GM21529 (cell line): ENCODE measurements at regions not wholly inside any gene's neighbourhood (a gene's known extent, or its start where the extent isn't known, plus 50 kb on each side); places are given as distances from the start of the nearest gene placed in this dataset.
"Not testable (repeated sequence)": the region's sequence is repeated elsewhere in the genome, so short reads cannot be mapped to it uniquely, and the experiment has no call there.

Experiments used
- ATAC-seq: cut with Tn5 transposase; IDR thresholded peaks from one replicate; pipeline ENCODE4 v1.9.1; 2021; ENCODE audit not compliant: unreplicated experiment

DNA sequence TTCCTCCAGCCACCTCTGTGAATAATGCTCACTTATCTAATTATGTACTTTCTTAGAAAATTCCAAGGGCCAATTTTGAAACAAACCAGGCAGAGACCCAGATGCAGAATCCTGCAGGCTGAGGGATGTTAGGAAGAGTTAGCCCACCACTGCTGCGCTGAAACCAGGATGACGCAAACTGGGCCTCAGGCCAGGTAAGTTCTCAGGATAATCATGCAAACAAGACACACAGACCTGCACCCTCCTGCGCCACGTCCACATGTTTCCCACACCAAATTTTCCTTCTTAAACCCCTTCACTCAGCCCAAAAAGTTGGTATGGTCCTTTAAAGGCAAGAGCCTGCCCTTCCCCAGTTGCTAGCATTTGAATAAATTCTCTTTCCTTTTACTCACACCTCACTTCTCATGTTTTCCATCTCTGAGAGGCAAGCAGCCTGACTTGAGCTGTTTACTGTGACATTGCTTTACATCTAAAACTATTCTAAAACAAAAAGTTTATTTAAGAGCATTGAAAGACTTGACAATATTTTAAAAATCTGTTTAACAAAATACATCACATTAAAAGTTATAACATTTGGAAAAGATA lies 887.1 kb downstream of the LRRIQ3 start:
- no peak for ATAC-seq

DNA sequence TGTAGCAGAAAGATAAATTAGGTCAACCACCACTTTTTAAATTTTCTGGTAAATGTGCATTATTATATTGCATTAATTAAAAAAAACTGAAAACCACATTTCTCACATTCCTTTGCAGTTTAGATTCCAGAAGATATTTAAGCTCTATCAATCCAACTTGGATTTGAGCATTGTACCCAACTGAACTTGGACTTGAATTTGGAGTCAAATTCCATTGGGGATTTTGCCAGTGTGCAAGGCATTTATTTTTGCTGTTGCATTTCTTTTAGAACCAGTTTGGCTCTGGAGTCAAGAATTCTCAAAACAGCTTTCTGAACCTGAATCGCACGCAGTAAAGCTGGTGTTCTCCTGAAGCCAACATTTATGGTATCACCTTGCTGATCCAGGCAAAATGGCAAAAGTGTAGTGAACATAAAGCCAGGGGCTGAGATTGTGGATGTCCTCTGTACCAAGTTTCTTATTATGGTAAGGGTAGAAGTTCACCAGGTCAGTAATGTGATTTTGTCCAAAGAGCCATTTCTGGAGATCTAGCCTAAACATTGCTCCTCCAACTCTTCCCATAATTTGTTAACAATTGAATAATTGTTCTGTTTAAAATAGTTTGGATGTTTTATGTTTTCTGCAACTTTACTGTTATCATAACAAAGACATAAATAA lies 890.9 kb downstream of the LRRIQ3 start:
- ATAC-seq: no peak

DNA sequence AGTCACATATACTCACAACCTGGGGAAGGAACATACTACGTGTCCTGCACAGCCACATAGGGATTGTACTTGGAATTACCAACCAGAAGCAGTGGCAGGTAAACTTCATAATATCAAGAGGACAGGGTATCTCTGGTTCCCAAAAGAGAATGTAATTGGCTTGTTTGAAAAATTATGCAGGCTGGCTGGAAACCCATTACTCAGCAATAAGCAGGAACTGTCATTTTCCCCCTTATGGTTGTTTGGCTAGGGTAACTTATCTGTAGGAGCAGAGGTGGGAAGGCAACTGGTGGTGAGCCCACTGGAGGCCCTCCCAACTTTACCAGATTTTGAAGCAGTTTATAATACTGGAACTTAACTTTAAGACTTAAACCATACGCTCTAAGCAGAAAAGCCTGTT lies 924.1 kb downstream of the LRRIQ3 start:
- ATAC-seq: no peak

DNA sequence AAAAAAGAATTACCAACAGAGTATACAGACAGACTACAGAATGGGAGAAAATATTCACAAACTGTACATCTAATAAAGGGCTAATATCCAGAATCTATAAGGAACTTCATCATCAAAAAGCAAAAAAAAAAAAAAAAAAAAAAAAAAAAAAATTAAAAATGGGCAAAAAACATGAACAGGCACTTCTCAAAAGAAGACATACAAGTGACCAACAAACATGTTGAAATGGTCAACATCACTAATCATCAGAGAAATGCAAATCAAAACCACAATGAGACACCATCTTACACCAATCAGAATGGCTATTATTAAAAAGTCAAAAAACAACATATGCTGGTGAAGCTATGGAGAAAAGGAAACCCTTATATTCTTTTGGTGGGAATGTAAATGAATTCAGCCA lies 952.8 kb downstream of the LRRIQ3 start:
- ATAC-seq: not testable (repeated sequence)

DNA sequence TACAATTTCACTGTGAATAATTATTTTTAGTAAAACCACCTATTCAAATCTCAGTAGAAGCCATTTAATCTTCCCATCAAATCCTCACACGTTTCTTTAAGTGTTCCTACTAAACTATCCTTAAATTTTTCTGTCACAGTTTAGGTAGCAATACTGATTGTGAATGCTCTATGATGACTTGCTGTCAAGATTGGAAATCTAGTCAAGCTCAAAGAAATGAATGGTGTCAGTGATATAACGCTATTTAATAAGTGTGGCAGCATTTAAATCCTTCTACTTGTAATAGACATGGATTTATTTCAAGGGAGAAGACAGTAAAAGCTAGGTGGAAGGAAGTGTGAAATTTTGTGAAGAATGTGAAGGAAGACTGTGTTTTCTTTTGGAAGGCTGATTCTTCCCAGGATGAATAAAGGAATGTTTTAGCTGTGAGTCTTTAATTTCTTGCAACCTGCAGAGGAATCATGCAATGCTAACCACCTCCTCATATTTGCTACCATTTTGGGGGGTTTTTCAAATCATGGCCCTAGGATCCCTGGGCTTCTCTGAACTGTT lies 936.7 kb upstream of the NEGR1 start:
- ATAC-seq: no peak

DNA sequence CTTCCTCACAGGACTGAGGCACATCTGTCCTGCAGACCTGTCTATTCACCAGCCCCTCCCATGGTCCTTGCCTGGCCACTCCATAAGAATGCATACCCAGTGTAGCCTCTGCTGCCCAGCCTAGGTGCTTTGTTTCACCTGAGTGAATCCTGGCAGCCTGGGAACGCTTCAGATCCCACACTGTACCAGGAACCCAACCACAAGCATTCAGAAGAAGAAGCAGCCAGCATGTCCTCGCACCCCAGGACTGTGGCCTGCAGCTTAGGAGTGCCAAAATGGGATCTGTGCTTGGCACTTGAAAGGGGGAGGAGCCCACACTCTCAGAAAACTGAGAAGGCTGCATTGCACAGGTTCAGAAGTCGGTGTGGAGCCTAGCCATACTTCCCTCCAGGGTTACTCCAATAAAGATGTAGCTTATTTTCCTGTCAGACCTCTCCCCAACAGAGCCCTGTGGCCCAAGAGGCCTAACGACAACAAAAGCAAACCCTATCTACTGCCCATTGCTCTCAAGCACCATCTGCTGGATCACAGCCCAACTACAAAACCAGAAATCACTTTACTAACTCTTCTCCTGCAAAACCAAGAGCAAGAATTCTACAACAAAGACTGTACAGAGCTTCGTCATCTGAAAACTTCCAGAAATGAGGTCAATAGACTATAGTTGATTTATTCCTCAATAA lies 923.1 kb upstream of the NEGR1 start:
- ATAC-seq: no peak

DNA sequence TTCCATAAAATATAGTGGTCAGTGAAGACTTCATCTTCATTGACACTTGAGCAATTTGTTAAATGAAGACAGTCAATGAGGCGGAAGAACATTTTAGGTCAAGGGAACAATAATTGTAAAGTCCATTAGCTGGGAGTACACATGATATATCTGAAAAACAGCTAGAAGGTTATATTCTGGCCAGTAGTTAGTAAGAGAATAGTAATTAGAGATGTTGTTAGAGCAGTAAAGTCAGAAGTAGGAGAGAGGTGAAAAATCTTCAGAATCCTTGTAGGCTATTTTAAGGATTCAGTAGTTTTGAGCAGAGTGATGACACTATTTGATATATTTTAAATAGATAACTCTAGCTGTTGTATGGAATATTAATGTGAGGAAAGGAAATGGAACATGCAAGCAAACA lies 915.6 kb upstream of the NEGR1 start:
- ATAC-seq: no peak

DNA sequence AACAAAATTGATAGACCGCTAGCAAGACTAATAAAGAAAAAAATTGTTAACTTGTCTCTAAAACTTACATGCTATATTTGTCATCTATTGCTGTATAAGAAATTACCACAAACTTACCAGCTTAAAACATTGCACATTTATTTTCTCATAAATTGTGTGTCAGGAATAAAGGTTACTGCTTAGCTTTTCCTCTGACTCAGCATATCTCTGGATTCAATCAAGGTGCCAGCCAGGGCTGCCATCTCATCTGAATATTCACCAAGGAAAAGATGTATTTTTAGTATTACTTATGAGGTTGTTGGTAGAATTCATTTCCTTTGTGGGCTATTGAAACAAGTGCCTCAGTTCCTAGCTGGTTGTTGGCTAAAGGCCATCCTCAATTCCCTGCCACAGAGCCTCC lies 912.6 kb upstream of the NEGR1 start:
- no peak for ATAC-seq

DNA sequence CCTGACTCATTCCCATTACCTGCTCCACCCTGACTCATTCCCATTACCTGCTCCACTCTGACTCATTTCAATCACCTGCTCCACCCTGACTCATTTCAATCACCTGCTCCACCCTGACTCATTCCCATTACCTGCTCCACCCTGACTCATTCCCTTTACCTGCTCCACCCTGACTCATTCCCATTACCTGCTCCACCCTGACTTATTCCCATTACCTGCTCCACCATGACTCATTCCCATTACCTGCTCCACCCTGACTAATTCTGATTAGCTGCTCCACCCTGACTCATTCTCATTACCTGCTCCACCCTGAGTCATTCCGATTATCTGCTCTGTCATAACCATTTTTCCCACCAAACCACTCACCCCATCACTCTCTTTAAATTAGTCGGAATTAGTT lies 901.2 kb upstream of the NEGR1 start:
- not testable (repeated sequence) for ATAC-seq

DNA sequence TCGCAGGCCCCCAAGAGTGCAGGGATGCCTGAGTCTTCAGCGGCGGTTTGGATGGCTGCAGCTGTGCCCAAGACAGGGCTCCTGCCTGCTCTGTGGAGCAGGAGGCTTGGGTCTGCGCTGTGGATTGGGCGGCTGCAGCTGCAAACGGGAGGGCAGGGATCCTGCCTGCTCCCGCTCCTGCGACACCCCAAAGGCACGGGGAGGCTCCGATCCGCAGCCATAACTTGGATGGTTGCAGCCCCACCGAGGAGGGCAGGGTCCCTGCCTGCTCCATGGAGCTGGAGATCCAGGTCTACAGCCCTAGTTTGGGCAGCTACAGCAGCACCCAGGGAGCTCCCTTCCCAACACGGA lies 898.8 kb upstream of the NEGR1 start:
- no peak for ATAC-seq

DNA sequence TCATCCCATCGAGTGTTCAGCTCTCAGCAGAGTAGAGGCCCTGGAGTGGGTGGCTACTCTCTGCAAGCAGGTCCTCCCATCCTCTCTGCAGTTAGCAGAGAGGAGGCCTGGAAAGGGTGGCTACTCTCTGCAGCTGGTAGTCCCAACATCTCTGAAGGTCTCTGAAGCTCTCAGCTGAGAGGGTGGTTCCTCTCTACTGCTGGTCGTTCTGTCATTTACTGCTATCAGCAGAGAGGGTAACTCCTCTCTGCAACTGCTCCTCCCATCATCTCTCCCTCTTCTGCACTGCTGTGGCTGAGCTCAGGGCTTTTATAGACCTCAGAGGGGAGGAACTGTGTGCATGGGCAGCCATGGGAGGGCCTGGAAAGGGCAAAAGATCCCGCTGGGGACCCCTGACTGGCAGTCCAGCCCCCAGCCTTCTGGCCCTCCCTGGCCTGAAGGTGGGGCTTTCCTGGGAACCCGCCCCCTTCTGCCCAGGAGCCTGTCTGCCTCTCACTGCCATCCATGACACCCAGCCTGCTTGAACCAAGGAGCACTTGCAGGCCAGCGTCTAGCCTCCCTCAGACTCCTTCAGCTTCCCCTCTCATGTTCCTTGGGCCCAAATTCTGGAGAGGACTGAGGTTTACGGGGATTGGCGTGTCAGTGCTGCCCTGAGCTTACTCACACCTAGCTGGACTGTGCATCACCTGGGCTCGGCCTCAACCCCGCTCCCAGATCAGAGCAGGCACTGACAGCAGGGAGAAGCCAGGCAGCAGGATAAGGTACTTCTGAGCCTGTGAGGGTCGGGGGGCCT lies 898.3 kb upstream of the NEGR1 start:
- ATAC-seq: no peak

DNA sequence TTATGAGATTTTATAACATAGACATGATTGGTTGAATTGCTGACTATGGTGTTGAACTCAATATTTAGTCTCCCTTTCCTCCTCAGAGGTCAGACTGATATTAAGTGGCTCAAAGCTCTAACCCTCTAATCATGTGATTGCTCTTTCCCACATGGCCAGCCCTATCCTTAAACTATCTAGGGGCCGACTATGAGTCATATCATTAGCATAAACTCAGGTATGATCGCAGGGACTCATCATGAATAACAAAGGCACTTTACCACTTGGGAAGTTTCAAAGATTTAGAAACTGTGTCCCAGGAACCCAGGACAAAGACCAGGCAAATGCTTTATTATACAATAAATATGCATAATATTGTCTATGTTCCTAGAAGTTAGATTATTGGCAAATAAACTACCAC lies 894.6 kb upstream of the NEGR1 start:
- no peak for ATAC-seq

DNA sequence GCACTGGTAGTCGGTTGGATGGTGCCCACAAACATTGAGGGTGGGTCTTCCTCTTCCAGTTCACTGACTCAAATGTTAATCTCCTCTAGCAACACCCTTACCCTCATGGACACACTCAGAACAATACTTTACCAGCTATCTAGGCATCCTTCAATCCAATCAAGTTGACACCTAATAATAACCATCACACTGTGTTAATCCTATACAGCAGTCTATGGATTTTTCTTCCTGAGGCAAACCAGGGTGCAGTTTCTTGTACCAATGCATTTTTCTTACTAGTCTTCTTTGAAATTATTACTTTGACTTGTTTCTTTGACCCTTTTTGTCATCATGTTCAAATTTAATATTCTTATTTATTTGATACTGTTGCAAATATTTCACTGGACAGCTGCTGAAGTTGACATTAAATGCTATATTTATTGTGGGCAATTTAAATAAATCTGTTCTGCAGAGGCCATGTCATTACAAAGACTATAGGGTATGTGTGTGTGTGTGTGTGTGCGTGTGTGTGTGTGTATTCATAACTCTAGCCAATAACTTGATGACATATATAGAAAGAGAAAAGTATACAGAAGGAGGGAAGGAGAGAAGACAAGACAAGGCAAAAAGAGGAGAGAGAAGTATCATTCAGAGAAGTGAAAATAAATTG lies 884.8 kb upstream of the NEGR1 start:
- ATAC-seq: no peak

DNA sequence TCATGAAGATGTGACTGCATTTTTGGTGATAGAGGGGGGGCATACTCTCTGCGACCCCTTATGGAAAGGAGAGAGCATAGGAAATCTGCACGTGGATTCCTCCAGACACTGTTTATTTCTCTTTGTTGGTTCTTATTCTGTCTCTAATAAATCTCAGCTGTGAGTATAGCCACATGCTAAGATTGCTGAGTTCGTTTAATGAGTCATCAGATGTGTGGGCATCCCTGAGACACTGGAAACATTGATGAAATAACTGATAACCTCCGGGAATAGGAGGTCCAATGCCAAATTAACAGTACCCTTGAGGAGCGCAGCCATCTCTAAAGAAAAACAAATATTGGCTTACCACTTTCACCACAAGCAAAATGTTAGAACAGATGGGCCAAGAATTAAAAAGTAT lies 880.2 kb upstream of the NEGR1 start:
- no peak for ATAC-seq

DNA sequence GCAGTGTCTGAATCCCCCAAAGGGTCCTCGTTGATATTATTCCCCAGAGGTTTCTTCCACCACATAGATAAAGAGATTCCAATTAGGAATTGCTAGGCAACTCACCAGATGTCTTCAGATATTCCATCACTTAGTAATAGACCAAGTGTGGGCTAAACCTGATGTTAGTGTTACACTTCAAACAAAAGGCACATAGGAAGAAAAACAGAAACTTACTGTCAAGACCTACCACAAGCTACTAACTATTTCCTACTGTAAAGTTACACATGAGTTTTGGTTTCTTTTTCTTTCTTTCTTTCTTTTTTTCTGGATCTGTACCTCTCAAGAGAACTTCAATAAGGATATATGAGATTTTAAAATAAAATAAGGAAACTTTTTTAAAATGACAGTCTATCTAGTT lies 879.1 kb upstream of the NEGR1 start:
- ATAC-seq: no peak

DNA sequence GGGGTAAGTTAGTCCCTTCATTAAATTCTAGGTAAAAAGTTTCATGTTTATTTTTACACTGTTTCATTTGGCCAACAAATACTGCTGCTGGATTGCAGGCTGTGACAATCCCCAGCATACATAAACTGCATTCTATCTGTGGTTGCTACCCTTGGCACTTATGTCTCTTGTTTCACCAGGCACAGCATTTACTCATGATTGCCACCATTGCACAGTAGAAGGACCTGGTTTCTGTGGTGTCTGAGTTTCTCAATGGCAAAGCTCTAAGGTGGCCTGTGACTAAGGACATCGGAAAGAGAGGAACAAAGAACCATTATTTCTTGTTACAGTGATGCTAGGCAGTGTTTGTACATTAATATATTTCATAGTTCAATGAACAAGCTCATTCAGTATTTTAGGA lies 878.4 kb upstream of the NEGR1 start:
- ATAC-seq: no peak

DNA sequence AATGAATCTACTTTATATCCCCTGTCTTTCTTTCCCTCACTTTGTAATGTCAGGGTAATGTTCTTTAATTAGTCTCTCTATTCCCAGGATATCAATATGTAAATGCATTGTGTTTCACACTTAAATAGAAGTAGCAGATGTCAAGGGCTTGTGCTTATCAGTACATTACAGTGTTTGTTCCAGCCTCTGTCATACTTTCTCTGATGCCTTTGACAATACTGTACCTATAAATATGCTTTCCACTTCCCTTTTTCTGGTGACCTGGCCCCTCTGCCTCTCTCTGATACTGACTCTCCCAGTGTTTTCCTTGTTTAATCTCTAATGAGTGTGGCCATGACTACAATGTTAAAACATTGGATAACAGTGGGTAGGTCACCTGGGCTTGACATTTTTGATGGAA lies 862.0 kb upstream of the NEGR1 start:
- ATAC-seq: no peak

DNA sequence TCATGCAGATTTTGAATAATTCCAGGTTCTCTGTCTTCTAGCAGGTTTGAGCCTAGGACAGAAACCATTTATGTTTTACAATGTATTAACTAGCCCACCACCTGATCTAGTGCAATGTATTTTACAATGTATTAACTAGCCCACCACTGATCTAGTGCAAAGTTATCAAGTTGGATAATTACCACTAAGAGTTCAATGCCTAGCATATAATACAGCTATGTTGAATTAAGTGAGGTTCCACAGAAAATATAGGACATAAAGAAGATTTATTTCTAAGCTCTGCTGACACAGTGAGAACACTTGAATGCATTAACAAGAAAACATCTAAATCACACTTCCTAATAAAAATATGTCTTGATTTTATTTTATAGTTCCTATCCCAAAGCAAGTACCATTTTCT lies 854.6 kb upstream of the NEGR1 start:
- ATAC-seq: no peak

DNA sequence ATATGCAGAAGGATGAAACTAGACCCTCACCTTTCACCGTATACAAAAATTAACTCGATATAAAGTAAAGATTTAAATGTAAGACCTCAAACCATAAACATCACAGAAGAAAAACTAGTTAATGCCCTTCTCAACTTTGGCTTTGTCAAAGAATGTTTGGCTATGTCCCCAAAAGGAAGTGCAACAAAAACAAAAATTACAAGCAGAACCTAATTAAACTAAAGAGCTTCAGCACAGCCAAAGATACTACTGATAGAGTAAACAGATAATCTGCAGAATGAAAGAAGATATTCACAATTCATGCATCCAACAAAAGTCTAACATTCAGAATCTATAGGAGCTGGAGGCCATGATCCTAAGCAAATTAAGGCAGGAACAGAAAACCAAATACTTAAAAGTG lies 824.6 kb upstream of the NEGR1 start:
- no peak for ATAC-seq

DNA sequence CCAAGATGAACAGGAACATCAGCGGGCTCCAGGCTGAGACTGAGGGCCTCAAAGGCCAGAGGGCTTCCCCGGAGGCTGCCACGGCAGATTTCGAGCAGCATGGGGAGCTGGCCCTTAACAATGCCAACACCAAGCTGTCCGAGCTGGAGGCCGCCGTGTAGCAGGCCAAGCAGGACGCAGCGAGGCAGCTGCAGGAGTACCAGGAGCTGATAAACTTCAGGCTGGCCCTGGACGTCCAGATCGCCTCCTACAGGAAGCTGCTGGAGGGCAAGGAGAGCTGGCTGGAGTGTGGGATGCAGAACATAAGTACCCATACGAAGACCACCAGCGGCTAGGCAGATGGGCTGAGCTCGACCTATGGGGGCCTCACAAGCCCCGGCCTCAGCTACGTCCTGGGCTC lies 823.4 kb upstream of the NEGR1 start:
- no peak for ATAC-seq

DNA sequence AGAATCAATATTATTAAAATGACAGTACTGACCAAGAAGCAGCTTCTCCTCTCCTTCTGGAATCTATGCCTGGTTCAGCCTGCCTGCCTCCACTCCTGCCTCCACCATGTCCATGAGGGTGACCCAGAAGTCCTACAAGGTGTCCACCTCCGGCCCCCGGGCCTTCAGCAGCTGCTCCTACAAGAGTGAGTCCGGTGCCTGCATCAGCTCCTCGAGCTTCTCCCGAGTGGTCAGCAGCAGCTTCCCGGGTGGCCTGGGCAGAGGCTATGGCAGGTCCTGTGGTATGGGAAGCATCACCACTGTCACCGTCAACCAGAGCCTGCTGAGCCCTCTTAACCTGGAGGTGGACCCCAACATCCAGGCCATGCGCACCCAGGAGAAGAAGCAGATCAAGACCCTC lies 822.4 kb upstream of the NEGR1 start:
- no peak for ATAC-seq
